Choroid plexus epithelial cell (primary cell): ENCODE measurements at regions not wholly inside any gene's neighbourhood (a gene's known extent, or its start where the extent isn't known, plus 50 kb on each side); places are given as distances from the start of the nearest gene placed in this dataset.
A peak's percentile ranks its signal among the peaks of the same experiment; 100 is the strongest.

Experiments
- DNase-seq: peaks from one replicate; pipeline ENCODE4 v3.0.0-alpha.2; 2010; ENCODE audit warnings: low read depth
- H3K4me3 ChIP-seq: 2 replicates; pipeline ENCODE4 v1.5.1; 2011; ENCODE audit warnings: low read depth, mild to moderate bottlenecking, control low read depth, low read length, moderate library complexity
- TF ChIP-seq, protein P1 (sequence below): conservative IDR thresholded peaks from 2 replicates; pipeline ENCODE4 v1.5.1; 2011; ENCODE audit warnings: low read depth, mild to moderate bottlenecking, control low read depth, inconsistent platforms, low read length, moderate library complexity

GRCh38 chr5:125390326-125390725 lies 643.9 kb upstream of the ZNF608 start:
- DNase-seq = no peak
- no peak overlapping the region for H3K4me3 ChIP-seq
- TF ChIP-seq, protein P1, sequence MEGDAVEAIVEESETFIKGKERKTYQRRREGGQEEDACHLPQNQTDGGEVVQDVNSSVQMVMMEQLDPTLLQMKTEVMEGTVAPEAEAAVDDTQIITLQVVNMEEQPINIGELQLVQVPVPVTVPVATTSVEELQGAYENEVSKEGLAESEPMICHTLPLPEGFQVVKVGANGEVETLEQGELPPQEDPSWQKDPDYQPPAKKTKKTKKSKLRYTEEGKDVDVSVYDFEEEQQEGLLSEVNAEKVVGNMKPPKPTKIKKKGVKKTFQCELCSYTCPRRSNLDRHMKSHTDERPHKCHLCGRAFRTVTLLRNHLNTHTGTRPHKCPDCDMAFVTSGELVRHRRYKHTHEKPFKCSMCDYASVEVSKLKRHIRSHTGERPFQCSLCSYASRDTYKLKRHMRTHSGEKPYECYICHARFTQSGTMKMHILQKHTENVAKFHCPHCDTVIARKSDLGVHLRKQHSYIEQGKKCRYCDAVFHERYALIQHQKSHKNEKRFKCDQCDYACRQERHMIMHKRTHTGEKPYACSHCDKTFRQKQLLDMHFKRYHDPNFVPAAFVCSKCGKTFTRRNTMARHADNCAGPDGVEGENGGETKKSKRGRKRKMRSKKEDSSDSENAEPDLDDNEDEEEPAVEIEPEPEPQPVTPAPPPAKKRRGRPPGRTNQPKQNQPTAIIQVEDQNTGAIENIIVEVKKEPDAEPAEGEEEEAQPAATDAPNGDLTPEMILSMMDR = no peak

DNA sequence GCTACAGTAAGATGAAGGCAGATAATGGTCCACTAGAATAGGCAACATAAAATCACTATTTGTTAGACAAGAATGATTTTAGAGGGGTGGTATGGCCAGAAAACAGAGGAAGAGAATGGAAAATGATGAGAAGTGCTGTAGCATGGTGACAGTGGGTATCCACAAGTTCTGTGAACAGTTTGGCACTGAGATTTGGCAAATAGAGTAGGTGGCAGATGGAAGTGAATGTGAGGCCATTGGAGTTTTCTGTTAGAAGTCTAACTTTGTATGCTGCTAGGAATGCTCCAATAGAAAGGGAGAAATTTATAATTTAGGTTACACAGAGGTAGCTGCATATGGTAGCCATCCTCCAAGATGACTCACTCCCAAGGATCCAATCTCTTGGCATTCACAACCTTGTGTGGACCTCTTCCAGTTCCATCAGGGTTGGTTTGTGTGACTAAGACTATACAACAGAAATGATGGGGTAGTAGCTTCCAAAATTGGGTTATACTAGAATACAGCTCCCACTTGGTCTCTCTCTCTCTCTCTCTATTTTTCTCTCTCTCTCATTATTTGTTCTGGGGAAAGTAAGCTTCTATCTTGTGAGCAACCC lies 646.9 kb upstream of the ZNF608 start:
- H3K4me3 ChIP-seq = no peak overlapping the region

GRCh38 chr5:125394661-125395280 lies 648.3 kb upstream of the ZNF608 start:
- H3K4me3 ChIP-seq = no peak overlapping the region
- DNase-seq = peak; percentile 10
- TF ChIP-seq, protein P1 = no peak

More for the DNA sequence above, 646.9 kb upstream of the ZNF608 start:
- no peak for DNase-seq
- TF ChIP-seq, protein P1 = no peak

DNA sequence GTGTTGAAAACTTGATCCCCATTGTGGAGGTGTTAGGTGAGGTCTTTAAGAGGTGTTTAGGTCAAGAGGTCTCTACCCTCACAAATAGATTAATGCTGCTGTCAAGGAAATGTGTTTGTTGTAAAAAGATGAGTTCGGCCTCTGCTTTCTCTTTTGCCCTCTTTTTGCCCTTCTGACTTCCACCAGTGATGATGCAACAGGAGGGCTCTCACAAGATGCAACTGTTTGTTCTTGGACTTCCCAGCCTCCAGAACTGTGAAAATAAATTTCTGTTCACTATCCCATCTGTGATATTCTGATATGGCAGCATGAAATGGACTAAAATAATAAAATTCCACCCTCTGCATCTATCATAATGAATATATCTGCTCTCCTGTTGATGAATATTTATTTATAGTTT lies 650.0 kb upstream of the ZNF608 start:
- DNase-seq = no peak
- TF ChIP-seq, protein P1 = no peak
- H3K4me3 ChIP-seq = no peak overlapping the region

GRCh38 chr5:125398466-125398865 lies 652.0 kb upstream of the ZNF608 start:
- TF ChIP-seq, protein P1 = no peak
- DNase-seq = no peak
- H3K4me3 ChIP-seq = no peak overlapping the region

DNA sequence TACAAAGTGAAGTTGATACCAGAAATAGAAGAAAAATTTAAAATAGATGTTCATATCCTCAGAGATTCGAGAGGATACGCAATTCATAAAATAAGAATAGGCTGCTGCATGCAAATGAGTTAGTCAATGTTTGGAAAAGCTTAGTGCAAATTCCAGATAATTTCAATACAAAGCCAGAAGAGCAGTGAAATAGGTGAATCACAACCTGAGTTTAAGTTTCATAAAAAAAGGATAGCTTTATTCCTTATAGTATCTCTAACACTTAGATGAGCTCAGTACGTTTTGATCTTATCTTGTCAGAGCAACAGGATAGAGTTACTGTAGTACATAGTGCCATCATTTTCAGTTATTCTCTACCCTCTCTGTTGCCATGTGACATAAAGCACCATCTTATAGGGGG lies 653.4 kb upstream of the ZNF608 start:
- DNase-seq = no peak
- TF ChIP-seq, protein P1 = no peak
- no peak overlapping the region for H3K4me3 ChIP-seq
